ENCODE measurements at regions not wholly inside any gene's neighbourhood (a gene's known extent, or its start where the extent isn't known, plus 50 kb on each side); places are given as distances from the start of the nearest gene placed in this dataset.

DNA sequence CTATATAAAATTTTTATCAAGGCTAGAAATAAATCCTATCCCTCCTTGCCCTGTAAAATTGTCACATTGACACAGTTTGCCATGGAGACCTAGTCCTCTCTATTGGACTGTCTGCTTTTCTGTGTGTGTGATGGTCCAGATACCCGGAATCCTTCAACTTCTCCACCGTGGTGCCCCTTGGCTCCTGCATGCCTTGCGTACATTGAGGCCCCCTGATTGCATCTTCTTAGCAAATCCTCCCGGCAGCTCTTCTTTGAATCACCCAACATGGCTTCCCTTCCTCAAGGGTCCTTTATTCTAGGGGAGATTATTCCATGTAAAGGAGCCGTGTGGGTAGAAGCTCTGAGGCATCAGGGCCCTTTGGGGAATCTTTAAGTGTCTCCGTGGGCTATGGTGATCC is 219.5 kb downstream of the CDC5L start:
- Histone ChIP-seq H4K20me1 (ENCODE audit: control insufficient read depth, insufficient read depth, insufficient read length) (no peaks in the 10 kb centered on the region), H3K9ac (ENCODE audit: extremely low read depth, insufficient read length, low read length) (no peak overlapping the region), H3K79me2 (ENCODE audit: insufficient read depth, low read length) (no peaks in the 10 kb centered on the region), H4K91ac (ENCODE audit: insufficient read length, low read depth, low read length) (no peak overlapping the region), H2BK120ac (ENCODE audit: low read depth, low read length, poor library complexity, severe bottlenecking) (no peak overlapping the region), H2BK12ac (ENCODE audit: insufficient read length, low read depth, low read length) (no peak overlapping the region), H2BK15ac (ENCODE audit: low read depth, low read length) (no peak overlapping the region), H3K4me1 (ENCODE audit: insufficient read depth, low read length) (no peaks in the 10 kb centered on the region), H2BK5ac (ENCODE audit: insufficient read length, low read length) (no peak overlapping the region), H4K8ac (replicated peaks; ENCODE audit: insufficient read length, low read depth, low read length) (no peak overlapping the region), H2AFZ (ENCODE audit: low read length) (no peak overlapping the region), H2AK5ac (ENCODE audit: insufficient read length, low read length) (no peak overlapping the region), H3K27me3 (ENCODE audit: insufficient read depth, low read length) (no peaks in the 10 kb centered on the region), H3K4ac (ENCODE audit: low read depth, low read length) (no peak overlapping the region), H2BK20ac (ENCODE audit: low read depth, low read length, poor library complexity, severe bottlenecking) (no peak overlapping the region), H3K27ac (ENCODE audit: insufficient read length, low read depth, low read length) (no peak overlapping the region), H3K9me3 (ENCODE audit: control insufficient read depth, low read depth, low read length) (no peaks in the 10 kb centered on the region), H3K18ac (ENCODE audit: insufficient read length, low read depth, low read length) (no peak overlapping the region), H3K79me1 (ENCODE audit: insufficient read depth, low read depth, low read length, poor library complexity, severe bottlenecking) (no peaks in the 10 kb centered on the region), H3K56ac (ENCODE audit: insufficient read length, low read depth, low read length) (no peak overlapping the region), H3T11ph (ENCODE audit: low read length) (no peak overlapping the region), H3K4me2 (ENCODE audit: insufficient read depth, insufficient read length, low read length) (no peak overlapping the region), H3K14ac (ENCODE audit: insufficient read depth, low read length) (no peak overlapping the region), H3K23ac (ENCODE audit: insufficient read length, low read depth, low read length) (no peak overlapping the region), H3K23me2 (ENCODE audit: insufficient read length, low read depth, low read length, poor library complexity, severe bottlenecking) (no peaks in the 10 kb centered on the region), H4K5ac (ENCODE audit: insufficient read length, low read depth, low read length) (no peak overlapping the region)
- Mint-ChIP-seq H3K4me3 (no peak overlapping the region), H3K27me3 (ENCODE audit: low read depth) (no peaks in the 10 kb centered on the region), H3K27ac (no peak overlapping the region; a peak in 1 of 7 replicates), H3K9me3 (no peaks in the 10 kb centered on the region), H3K36me3 (ENCODE audit: insufficient read depth in 1 of 3, low read depth in 3 of 3) (no peaks in the 10 kb centered on the region), H3K4me1 (peaks cover 3 to 7% of the 10 kb centered on the region in 2 experiments)
- WGBS (ENCODE audit: extremely low coverage, insufficient read length, low lambda C conversion rate), result no CpG with 5 or more reads among the region's 6 CpGs
- TF ChIP-seq, protein P1, sequence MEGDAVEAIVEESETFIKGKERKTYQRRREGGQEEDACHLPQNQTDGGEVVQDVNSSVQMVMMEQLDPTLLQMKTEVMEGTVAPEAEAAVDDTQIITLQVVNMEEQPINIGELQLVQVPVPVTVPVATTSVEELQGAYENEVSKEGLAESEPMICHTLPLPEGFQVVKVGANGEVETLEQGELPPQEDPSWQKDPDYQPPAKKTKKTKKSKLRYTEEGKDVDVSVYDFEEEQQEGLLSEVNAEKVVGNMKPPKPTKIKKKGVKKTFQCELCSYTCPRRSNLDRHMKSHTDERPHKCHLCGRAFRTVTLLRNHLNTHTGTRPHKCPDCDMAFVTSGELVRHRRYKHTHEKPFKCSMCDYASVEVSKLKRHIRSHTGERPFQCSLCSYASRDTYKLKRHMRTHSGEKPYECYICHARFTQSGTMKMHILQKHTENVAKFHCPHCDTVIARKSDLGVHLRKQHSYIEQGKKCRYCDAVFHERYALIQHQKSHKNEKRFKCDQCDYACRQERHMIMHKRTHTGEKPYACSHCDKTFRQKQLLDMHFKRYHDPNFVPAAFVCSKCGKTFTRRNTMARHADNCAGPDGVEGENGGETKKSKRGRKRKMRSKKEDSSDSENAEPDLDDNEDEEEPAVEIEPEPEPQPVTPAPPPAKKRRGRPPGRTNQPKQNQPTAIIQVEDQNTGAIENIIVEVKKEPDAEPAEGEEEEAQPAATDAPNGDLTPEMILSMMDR (conservative IDR thresholded peaks at IDR 0.05), result no peak
- DNase-seq, result no peak

Data from H9 (cell line).